ENCODE measurements at regions not wholly inside any gene's neighbourhood (a gene's known extent, or its start where the extent isn't known, plus 50 kb on each side); places are given as distances from the start of the nearest gene placed in this dataset.

- no peak overlapping the region for H3K27ac ChIP-seq
- WGBS, 3 donors: 76 to 86% (median 77%) methylated on average over 2 of the region's 2 CpGs
- no peak overlapping the region for H3K4me3 ChIP-seq
- no peak for TF ChIP-seq POLR2A (IDR thresholded peaks at IDR 0.05)
- no peak for TF ChIP-seq CTCF (IDR thresholded peaks at IDR 0.05)
- no peak for TF ChIP-seq EP300 (IDR thresholded peaks at IDR 0.05)
- no peak for DNase-seq
- H3K9me3 ChIP-seq: no peaks in the 10 kb centered on the region
- H3K36me3 ChIP-seq: no peaks in the 10 kb centered on the region
- peaks cover 1% of the 10 kb centered on the region for H3K4me1 ChIP-seq (ENCODE audit: insufficient read depth)
- no peaks in the 10 kb centered on the region for H3K27me3 ChIP-seq
- intact Hi-C loops (cut with DNase I): no loop called here
Observed at GRCh38 chr2:144827404-144827803, 307.5 kb upstream of the ZEB2 start.

GRCh38 chr2:144826105-144826504 lies 306.2 kb upstream of the ZEB2 start:
- DNase-seq: no peak
- Histone ChIP-seq H3K4me3 (no peak overlapping the region), H3K27me3 (no peaks in the 10 kb centered on the region), H3K36me3 (no peaks in the 10 kb centered on the region), H3K9me3 (no peaks in the 10 kb centered on the region), H3K4me1 (ENCODE audit: insufficient read depth) (peaks cover 1% of the 10 kb centered on the region), H3K27ac (no peak overlapping the region)
- 36 to 63% (median 43%) methylated on average over 2 of the region's 2 CpGs for WGBS, 3 donors
- TF ChIP-seq POLR2A (IDR thresholded peaks at IDR 0.05) (no peak), CTCF (IDR thresholded peaks at IDR 0.05) (no peak), EP300 (IDR thresholded peaks at IDR 0.05) (no peak)
- intact Hi-C loops (cut with DNase I): no loop called here

- TF ChIP-seq EP300 (IDR thresholded peaks at IDR 0.05) (no peak), POLR2A (IDR thresholded peaks at IDR 0.05) (no peak), CTCF (IDR thresholded peaks at IDR 0.05) (no peak)
- Histone ChIP-seq H3K36me3 (no peaks in the 10 kb centered on the region), H3K27ac (no peak overlapping the region), H3K9me3 (no peaks in the 10 kb centered on the region), H3K4me3 (no peak overlapping the region), H3K4me1 (ENCODE audit: insufficient read depth) (peaks cover 1% of the 10 kb centered on the region), H3K27me3 (no peaks in the 10 kb centered on the region)
- no peak for DNase-seq
- WGBS, 3 donors: 87 to 94% (median 91%) methylated on average over 3 of the region's 3 CpGs
- intact Hi-C loops (cut with DNase I): no loop called here
Observed at GRCh38 chr2:144825331-144826020, 305.6 kb upstream of the ZEB2 start.

- 92 to 95% (median 93%) methylated on average over 3 of the region's 3 CpGs for WGBS, 3 donors
- no peaks in the 10 kb centered on the region for H3K4me1 ChIP-seq (ENCODE audit: insufficient read depth)
- DNase-seq: no peak
Observed at GRCh38 chr2:144824306-144825080, 304.6 kb upstream of the ZEB2 start.

More at GRCh38 chr2:144824306-144825080, 304.6 kb upstream of the ZEB2 start:
- intact Hi-C loops (cut with DNase I): no loop called here
- H3K27me3 ChIP-seq: no peaks in the 10 kb centered on the region
- H3K36me3 ChIP-seq: no peaks in the 10 kb centered on the region
- H3K27ac ChIP-seq: no peak overlapping the region
- no peak overlapping the region for H3K4me3 ChIP-seq
- H3K9me3 ChIP-seq: no peaks in the 10 kb centered on the region
- no peak for TF ChIP-seq CTCF (IDR thresholded peaks at IDR 0.05)
- TF ChIP-seq POLR2A (IDR thresholded peaks at IDR 0.05): no peak
- TF ChIP-seq EP300 (IDR thresholded peaks at IDR 0.05): no peak
